ENCODE measurements at regions not wholly inside any gene's neighbourhood (a gene's known extent, or its start where the extent isn't known, plus 50 kb on each side); places are given as distances from the start of the nearest gene placed in this dataset.

DNA sequence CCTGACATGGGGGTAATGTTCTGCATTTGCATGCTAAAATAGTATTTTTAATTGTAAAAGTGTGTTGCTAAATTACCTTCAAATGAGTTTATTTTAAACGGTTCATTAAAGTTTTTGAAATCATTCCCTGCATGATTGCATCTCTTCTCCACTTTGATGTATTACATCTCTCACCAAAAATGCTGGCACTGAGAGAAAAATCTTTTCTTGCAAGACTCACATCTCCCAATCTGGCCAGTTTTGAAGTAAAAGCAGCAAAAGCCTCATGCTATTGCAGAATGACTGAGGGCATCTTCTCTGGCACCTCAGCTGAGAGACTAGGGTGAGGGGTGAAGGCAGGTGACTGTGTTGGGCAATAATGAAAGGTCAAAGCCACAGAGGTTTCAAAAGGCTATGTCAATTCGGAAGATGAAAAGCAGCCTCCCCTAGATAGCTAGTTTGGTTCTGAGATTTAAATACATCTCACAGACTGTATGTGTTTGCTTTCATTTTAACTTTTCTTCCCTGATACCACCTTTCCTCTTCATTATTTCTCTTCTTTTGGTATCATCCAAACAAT lies 292.2 kb upstream of the RAG2 start:
- no peak for DNase-seq (ENCODE audit: low spot score)

DNA sequence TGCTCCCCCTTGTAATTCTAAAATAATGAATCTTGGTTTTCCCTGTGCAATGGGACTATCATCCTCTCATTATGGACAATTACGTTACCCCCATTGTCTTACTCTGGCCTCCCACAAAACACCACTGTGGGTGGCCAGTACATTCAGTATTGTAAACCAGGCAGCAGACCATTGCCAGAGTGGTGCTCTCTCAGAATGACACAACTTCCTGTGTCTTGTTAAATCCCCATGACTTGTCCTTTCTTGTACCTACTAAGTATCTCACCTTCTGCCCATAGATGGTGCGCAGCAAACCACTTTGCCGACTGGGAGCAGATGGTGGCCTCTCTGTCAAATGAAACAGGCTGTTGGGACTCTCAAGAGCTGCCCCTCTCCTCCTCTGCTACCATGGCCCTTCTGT lies 287.1 kb upstream of the RAG2 start:
- DNase-seq (ENCODE audit: low spot score) = no peak

DNA sequence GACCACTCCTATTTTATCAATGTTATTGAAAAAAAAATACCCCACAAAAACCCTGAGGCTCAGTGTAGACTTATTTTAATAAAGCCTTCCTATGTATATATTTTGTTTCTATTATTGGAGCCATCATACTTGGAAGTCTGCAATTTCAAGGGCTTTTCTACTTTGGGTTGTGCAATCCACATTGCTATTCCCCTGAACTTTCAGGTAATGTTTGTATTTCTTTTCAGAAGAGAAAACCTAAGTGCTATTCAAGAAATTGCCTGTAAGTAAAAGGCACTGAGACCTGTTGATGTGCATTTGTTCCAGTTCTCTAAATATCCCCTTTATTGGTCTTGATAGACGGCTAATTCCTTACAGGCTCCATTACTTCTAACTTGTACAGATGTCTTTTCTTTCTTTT lies 280.7 kb upstream of the RAG2 start:
- DNase-seq (ENCODE audit: low spot score) = no peak

DNA sequence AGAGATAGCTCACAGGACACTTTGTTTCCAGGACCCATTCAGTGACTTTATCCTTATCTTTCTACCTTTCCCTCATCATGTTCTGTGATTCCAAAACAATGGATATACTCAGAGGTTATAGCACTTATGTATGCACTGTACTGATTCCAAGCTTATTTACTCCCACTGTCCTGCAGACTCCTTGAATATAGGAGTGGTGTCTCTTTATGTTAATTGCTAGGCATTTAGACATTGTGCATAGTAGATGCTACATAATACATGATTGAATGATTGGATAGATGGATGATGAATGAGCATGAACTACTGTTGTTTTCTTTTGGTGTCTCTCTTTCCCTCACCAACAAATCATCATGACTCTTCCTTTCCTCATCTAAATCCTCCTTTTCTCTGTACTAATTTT lies 279.1 kb upstream of the RAG2 start:
- DNase-seq (ENCODE audit: low spot score) = no peak

DNA sequence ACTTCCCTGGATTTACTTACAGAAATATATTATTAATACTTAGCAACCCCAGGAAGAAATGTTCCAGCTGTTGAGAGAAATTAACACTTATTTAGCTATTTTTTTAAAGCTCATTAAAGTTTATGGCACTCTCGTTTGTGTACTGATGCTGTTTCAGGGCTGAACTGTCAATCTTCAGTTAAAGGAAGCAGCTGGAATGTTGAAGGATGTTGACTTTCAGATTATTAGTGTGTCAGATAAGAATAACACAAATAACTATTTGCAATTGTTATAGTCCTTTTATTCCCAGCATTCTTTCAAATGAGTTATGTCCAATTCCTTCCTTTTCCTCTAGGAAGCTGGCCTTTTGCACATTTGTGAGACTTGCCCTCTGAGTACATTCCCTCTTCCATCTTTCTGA lies 278.2 kb upstream of the RAG2 start:
- DNase-seq (ENCODE audit: low spot score) = no peak

DNA sequence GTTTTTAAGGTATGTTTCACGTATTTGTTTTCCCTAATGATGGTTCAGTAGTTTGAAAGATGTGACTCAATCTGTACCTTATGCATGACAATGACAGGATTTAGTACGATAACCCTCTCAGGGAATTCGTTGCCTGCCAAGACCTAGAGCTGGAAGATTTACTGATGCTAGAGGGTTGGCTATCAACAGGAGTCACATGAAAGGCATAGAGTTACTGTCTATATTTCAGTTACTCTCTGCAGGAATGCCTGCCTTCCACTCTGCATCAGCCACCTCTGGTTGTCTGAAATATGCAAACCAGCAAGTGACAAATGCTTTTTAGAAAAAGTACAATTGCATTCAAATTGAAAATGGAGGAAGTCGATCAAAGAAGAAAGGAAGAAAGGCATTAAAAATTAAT lies 276.3 kb upstream of the RAG2 start:
- no peak for DNase-seq (ENCODE audit: low spot score)

DNA sequence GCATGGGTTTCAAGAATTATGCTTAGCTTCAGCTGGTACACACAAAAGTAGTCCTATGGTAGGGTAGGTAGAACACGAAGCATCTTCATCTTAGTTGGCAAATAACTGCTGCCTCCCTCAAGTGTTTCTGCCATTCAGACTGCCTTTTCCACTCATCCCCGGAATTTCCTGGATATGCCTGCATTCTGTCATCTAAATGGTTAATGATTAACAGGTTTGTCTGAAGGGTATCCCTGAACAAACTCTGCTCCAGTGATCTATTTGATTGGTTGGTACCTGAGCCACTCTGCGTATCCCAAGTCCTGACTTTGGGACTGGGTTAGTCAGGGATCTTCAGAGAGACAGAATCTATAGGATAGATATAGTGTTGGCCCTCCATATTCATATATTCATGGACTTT lies 272.3 kb upstream of the RAG2 start:
- DNase-seq (ENCODE audit: low spot score) = no peak

DNA sequence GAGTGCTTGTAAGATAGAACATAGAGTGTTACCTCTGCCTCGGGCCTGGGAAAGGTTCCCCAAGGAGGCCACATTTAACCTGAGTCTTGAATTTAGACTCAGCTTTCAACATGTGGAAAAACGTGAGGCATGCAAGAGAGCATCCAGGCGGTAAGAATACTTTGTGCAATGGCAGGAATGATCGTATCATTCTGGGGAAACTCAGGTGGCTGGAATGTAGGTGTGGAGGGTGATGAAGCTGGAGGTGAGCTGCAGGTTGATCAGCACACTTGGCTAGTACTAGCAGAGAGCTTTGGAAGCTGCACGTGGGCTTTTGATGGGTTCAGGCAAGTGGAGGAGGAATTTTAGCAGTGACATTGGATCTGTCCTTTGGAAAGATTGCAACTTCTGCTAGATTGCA lies 270.3 kb upstream of the RAG2 start:
- DNase-seq (ENCODE audit: low spot score) = no peak

DNA sequence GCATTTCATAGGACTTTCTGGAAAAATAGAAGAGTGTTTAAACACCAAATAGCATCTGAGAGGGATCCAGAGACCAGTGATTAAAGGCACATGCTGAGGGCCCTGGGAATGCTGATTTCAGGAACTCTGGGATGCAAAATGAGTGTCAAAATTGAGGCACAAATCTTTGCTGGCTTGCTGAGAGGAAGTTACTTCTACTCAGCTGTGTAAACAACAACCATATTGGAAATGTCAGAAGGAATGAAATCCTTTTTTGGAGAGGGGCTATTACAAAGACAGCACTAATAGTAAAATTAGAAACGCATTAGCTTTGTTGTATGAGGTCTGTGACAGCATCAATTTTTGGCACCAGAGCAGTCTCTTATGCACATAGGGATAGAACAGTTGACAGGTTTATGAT lies 267.8 kb upstream of the RAG2 start:
- DNase-seq (ENCODE audit: low spot score) = no peak

DNA sequence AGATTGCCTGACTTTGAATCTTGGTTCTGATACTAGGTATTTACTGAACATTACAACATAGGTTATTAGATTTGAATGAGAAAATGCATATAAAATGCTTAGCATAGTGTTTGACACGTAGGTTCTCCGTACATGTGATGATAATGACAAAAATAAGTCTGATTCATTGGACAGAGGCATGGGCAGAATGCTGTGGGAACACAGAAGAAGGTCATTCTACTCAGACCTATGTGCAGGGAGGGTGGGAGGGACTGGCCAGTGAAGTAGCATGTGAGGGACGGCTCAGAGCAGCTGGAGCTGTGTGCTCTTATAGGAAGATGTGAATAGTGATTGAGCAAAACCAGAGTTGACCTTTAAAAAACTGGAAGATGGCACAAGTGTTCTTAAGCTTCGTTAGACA lies 256.8 kb upstream of the RAG2 start:
- DNase-seq (ENCODE audit: low spot score) = no peak

DNA sequence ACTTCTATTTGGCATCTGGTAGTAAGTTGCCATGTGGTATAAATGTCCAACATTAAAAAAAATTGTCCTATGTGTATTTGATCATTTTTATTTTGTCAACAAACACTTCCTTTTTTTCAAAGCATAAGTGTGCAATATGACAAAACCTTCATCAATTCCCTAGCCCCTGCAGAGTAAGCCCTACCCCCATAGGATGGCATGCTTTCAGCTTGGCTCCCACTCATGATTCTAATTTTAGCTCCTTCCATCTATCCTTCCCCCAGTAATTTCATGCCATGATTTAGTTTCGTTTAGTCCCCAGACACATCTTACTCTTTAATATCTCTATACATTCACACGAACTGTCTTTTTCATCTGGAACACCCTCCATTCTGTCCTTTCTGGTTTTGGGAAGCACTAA lies 250.6 kb upstream of the RAG2 start:
- DNase-seq (ENCODE audit: low spot score) = no peak

DNA sequence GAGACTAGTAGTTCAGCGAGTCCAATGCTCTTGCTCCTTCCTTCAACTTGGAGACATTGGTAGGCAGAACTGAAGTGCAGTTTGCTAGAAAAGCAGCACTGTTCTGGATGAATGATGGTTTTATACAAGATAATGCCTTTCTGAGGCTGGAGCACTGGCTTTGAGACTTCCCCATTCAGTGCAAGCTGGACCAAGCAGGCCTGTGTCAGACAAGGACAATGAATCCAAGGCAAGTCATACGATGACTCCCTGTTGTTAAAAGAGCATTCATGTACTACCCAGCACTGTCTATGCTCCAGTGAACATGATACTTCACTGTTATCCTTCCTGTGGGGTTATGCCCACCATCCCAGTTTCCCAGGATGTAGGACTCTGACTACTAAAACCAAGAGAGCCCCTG lies 242.3 kb upstream of the RAG2 start:
- no peak for DNase-seq (ENCODE audit: low spot score)

DNA sequence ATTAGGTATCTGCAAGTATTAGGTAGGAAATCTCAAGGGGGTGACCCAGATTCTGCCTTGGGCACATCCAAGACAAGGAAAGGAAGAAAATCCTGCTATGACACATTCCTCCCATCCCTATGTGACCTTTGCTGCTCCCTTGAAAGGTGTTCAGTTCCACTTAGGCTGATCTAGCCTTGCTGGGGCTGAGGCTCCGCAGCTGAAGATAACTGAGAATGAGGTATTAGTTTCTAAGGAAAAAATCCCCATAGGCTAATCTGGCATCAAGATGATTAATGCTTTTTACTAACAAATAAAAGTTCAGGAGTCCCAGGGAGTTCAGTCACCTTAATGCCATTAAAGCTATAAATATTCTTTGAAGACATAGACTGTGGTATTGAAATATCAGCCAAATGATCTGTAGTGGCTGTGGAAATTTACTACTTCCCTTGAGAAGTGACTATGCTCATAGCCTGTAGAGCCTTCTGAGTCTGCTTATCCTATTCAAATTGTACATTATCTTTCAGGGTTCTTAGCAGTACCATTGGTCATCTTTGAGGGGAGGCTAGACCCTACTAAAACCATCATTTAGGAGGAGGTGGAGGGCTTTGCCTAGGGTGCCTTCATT lies 239.9 kb upstream of the RAG2 start:
- no peak for DNase-seq (ENCODE audit: low spot score)

DNA sequence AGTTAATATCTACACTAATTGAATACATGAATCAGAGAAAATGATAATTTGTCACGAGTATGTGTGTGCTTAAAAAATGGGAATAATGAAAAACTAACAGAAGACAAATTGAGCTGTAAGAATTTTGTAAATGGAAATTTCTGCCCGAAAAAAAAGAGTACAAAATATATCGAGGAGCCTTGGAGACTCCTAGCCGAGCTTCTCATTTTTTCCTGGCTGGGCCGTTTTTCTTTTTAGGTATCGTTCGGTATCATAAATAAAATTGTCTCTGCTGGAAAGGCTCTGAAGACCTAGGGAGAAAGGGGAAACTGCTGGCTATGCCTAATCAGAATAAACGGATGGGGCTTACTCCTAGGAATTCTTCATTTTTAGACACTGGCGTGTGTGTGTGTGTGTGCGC lies 227.2 kb upstream of the RAG2 start:
- no peak for DNase-seq (ENCODE audit: low spot score)

DNA sequence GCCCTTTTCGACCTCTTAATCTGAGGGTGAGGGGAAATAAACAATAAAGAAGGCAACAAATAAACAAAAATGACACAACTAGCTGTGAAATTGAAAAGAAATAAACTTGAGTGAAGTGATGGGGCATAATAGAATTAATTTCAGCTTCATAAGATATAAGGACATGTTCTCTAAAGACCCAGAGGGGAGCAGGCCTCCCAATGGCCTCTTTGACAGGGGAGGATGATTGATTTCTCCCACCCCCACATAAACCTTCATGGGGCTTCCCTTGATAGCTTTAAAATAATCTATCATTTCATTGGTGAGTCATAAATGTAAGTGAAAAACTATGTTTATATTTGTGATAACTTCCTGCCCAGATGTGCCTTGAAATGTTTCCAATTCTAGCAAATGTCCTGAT lies 226.3 kb upstream of the RAG2 start:
- DNase-seq (ENCODE audit: low spot score) = no peak

DNA sequence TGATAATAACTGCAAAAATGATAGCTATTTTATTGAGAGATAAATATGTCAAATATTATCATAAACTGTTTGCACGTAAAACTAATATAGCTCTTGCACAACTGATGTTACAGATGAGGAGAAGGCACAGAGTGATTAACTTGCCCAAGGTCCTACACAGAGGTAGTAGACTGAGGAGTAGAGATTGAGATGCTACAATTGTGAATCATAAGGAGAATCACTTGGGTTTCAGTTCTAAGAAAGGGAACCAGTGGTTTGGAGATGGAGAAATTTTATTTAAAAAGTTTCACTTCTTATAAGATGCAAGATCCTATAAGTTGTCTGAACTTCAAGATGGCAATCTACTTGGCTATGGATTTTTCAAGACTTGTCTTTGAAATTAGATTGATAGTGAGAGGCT lies 224.8 kb upstream of the RAG2 start:
- DNase-seq (ENCODE audit: low spot score) = no peak

DNA sequence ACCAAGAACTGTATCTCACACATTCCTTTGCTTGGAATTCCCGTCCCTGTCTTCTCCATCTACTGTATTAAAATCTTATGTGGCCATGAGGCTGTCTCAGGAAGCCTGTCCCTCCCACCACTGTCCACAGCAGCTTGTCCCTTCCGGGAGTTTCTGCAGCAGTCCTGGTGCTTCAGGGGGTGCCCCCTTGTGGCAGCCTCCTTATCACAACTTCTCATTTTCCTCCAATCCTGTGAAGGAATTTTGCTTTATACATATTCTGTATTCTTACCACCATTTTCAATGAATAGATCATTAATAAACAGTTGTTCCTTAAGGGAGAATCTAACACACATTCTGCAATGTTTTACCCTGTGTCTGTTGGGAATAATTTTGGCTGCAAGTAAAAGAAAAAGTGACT lies 220.4 kb upstream of the RAG2 start:
- no peak for DNase-seq (ENCODE audit: low spot score)

DNA sequence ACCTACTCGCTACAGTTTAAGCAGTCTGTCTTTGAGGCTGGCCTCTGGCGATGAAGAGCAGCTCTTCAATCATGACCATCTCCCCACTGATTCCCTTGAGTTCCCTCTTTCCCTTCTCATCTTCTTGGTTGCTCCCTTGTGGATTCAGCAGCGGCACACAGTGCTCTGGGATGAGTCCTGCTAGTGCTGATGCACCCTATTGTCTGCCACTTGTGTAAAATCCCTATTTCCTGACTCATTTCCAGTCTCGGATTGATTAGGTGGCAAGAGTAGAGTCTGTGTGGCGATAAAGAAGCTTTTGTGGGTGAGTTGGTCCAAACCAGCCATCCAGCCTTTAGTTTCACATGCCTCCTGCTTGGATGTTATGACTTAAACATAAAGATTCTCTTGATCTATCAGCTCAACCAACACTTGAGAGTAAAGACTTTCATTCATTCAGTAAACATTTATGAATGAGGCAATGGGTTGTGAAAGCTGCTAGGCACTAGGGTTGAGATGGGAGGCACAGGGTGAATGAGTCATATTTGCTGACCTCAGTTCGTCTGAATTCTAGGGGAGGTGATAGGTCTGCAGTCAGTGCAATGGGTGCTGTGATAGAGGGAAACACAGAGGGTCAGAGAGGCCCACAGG lies 219.4 kb upstream of the RAG2 start:
- no peak for DNase-seq (ENCODE audit: low spot score)

DNA sequence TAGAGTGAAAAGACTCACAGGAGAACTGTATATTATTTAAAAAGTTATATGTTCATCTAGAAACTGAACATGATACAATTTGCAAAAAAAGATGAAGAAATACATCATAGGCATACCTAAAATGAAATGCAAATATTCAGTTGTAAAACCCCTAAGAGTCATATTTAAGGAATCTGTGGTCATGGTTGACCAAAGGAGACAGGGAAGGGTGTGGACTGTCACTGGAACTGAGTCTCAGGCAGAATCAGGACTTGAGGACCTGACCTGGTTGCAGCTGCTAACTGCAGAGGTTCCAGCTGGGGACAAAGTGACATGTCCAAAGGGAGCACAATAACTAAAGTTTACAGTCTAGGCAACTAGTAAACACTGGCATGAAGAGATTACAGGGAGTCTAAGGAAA lies 211.3 kb upstream of the RAG2 start:
- no peak for DNase-seq (ENCODE audit: low spot score)

DNA sequence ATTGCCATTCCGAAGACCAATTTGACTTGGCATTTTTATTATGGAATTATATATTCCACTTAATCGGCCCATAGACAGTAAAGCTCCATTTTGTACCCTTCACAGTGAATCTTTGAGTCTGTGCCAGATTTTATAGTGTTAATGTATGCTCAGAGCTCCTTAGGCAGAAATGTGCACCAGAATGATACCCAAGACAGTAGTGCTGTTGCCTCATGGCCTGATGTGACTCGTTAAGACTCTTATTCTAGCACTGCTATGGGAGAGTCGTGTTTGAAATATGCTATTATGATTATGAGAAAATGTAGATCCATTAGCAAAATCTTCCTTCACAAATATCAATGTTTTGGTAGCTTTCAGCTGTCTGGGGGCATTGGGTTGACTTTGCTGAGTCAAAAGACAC lies 209.8 kb upstream of the RAG2 start:
- no peak for DNase-seq (ENCODE audit: low spot score)

DNA sequence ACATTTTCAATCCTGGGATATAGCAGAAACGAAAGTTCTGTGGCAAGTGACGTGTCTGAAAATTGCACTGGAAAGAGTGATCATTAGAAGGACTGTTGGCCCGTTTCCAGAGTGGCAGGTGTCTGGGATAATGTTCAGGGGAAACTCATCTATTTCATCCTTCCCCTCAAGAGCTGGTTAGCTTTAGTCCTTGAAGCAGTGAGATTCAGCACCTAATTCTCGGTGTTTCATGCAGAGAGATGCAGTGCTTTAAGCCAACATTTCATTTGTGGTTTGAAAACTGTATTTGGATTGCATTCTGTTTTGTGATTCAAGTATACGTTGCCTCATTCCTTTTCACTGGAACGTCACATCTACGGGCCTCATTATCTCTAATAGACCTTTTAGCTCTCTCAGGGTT lies 205.0 kb upstream of the RAG2 start:
- no peak for DNase-seq (ENCODE audit: low spot score)

DNA sequence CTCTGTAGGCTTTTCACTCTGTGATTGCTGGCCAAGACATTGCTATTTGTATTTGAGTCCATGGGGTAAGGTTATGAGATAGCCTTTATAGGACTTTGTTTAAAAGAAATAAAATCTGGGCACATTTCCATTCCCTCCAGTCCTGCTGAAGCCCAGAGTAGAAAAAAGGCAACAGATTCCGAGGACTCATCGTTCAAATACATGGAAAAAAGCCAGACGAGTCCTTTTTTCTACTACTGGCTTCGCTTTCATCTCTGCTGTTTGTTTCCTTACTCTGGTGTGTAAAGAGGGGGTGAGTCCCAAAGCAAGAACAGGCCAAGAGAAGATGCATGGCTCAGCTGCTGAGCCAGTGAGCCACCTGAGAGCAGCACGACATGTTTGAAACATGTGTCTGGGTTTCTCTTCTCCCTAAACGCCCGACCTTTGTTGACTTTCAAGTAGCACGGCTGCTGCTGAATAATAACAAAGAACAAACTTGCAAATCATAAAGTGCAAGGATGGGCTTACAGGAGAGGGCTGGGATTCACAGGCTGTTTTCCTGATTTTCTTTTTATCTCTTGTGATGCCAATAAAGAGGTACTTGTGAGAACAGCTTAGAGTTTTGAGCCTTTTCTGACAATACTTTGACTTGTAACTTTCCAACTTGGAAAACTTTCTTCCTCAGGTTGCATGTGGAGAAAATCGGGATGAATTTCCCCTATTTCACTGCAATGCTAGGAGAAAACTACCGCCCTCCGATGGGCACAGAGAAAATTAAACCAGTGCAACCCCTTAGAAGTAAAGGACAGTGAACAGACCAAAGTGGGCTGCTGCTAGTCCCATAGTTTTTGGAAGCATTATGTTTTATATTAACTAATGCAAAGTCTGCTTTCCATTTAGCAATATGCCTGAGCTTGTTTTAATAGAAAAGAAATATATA lies 195.2 kb upstream of the RAG2 start:
- DNase-seq (ENCODE audit: low spot score) = no peak

DNA sequence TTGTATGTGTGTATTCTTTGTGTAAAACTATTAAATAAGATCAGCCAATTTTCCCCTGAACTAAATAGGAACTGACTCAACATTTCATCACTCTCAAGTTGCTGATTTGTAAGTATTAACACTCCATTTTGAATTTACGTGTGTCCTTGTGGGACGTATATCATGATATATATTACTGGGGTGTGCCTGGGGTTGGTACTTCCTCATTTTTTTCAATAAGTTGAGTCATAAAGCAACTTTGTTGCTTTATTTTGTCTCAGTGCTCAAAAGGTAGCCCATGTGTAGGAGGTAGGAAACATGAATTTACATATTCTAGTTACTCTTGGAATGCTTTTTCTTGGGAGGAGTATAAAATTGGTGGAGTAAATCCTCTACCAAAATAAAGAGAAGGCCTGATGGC lies 193.9 kb upstream of the RAG2 start:
- no peak for DNase-seq (ENCODE audit: low spot score)
